ENCODE measurements at regions not wholly inside any gene's neighbourhood (a gene's known extent, or its start where the extent isn't known, plus 50 kb on each side); places are given as distances from the start of the nearest gene placed in this dataset.

GRCh38 chr6:164561656-164562055 lies 747.7 kb downstream of the C6orf118 start:
- no peak for TF ChIP-seq EZH2phosphoT487 (IDR thresholded peaks at IDR 0.05; ENCODE audit: borderline replicate concordance)
- no peak for TF ChIP-seq CTCF (conservative IDR thresholded peaks at IDR 0.05; ENCODE audit: low read length)
